ENCODE measurements at regions not wholly inside any gene's neighbourhood (a gene's known extent, or its start where the extent isn't known, plus 50 kb on each side); places are given as distances from the start of the nearest gene placed in this dataset.

DNA sequence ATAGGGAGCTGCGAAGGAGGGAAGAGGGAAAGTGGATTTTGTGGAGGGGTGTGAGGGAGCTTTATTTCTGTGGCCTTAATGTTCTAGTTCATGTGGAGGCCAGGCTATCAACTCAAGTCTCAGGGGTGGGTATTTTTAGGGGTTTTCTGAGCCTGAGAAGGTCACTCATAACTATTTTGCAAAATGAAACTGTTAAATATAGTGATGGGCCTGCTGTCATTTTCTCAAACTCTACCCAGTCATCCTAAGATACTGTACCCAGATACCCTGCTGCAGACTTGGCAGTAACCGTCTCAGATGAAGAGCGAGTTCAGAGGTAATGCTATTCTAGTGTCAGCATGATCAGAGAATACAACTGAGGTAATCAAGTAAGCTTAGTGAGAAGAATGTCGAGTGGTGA lies 545.0 kb upstream of the TBL1XR1 start:
- intact Hi-C loops (cut with DNase I), result no loop called here
- 90 to 94% (median 94%) methylated on average over 4 of the region's 4 CpGs for WGBS, 4 donors

DNA sequence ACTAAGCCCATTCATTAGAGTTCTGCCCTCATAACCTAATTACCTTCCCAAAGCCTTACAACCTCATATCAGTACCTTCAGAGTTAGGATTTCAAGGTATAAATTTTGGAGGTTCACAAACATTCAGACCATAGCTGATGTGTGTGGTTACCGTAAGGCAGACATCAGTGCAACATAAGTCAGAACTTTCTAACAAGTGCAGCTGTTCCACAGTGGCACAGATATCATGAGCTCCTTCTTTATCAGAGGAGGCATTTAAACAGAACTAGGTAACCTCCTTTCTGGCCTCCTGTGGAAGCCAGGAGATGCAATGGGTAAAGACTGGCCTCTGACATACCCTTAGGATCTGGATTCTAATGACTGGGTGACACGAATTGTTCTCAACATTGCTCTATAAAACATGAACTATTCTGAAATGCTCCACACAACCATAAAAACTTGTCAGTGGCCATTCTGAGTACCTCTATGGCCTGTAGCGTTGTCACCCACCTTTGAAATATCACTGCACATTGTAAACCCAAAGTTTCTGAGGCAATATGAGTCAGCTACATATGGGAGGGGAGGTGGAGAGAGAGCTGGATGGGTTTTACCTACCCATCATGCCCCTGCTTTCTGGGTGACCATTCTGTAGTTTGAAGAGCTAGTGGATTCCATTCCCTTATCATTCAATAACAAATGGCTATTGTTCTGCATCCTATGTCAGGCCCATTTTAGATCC lies 546.0 kb upstream of the TBL1XR1 start:
- H3K36me3 ChIP-seq (replicated peaks in 1 of 2), result no peaks in the 10 kb centered on the region

More for the DNA sequence above, 545.0 kb upstream of the TBL1XR1 start:
- no peaks in the 10 kb centered on the region for H3K9me3 ChIP-seq (replicated peaks in 1 of 3)
- H3K4me1 ChIP-seq (replicated peaks in 1 of 2), result peaks cover 0 to 4% of the 10 kb centered on the region in 2 donors
- H3K4me3 ChIP-seq, result no peak overlapping the region
- H3K27ac ChIP-seq, result no peak overlapping the region
- no peak for DNase-seq
- H3K27me3 ChIP-seq, result no peaks in the 10 kb centered on the region
- TF ChIP-seq POLR2A (IDR thresholded peaks at IDR 0.05), result no peak
- TF ChIP-seq, protein P1, sequence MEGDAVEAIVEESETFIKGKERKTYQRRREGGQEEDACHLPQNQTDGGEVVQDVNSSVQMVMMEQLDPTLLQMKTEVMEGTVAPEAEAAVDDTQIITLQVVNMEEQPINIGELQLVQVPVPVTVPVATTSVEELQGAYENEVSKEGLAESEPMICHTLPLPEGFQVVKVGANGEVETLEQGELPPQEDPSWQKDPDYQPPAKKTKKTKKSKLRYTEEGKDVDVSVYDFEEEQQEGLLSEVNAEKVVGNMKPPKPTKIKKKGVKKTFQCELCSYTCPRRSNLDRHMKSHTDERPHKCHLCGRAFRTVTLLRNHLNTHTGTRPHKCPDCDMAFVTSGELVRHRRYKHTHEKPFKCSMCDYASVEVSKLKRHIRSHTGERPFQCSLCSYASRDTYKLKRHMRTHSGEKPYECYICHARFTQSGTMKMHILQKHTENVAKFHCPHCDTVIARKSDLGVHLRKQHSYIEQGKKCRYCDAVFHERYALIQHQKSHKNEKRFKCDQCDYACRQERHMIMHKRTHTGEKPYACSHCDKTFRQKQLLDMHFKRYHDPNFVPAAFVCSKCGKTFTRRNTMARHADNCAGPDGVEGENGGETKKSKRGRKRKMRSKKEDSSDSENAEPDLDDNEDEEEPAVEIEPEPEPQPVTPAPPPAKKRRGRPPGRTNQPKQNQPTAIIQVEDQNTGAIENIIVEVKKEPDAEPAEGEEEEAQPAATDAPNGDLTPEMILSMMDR (IDR thresholded peaks at IDR 0.05), result no peak
- no peaks in the 10 kb centered on the region for H3K36me3 ChIP-seq (replicated peaks in 1 of 2)

DNA sequence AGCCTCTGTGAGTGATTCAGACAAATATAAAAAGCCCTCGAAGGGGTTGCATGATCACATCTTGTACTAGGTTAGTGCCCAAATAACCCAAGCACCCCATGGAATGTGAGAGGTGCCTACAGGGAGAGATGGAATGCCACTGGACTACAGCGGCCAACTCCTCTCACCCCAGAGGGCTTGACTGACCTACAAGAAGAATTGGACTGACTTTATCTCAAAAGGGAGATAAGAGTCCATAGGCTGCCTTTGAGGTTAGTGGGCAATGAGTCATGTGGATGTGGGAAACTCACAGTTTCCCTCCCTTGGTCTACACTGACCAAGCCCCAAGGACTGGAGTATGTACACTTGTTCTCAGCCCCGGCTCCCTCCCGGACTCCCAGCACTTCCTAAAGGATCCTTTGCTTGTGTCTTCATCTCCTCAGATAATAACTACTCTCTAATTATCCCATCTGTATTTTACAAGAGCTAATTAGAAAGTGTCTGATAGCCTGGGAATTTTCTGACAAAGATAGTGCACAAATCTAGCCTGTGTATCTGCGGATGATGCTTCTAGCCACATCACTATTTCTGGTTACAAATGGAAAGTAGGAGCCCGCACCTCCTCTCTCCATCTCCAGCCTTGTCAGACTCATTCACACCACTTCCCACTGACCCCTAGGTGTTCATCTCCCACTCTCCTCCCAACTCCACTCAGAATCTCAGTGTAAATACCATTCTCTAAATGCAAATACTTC lies 547.8 kb upstream of the TBL1XR1 start:
- no peaks in the 10 kb centered on the region for H3K27me3 ChIP-seq
- no peak overlapping the region for H3K27ac ChIP-seq
- no peaks in the 10 kb centered on the region for H3K36me3 ChIP-seq (replicated peaks in 1 of 2)
- no peaks in the 10 kb centered on the region for H3K9me3 ChIP-seq (replicated peaks in 1 of 3)
- no peak overlapping the region for H3K4me3 ChIP-seq
- DNase-seq, result peak in 3 of 7 donors; percentile 6 to 25 (median 13)
- peaks cover 0 to 4% of the 10 kb centered on the region in 2 donors for H3K4me1 ChIP-seq (replicated peaks in 1 of 2)
- WGBS, 4 donors, result 85 to 96% (median 89%) methylated on average over 6 of the region's 6 CpGs
- TF ChIP-seq, protein P1 (IDR thresholded peaks at IDR 0.05), result no peak
- no peak for TF ChIP-seq POLR2A (IDR thresholded peaks at IDR 0.05)
- intact Hi-C loops (cut with DNase I), result no loop called here

More for the DNA sequence above, 546.0 kb upstream of the TBL1XR1 start:
- DNase-seq, result no peak
- WGBS, 4 donors, result 64 to 81% (median 67%) methylated on average over 3 of the region's 3 CpGs
- no peak overlapping the region for H3K4me3 ChIP-seq
- H3K9me3 ChIP-seq (replicated peaks in 1 of 3), result no peaks in the 10 kb centered on the region
- TF ChIP-seq POLR2A (IDR thresholded peaks at IDR 0.05), result no peak
- TF ChIP-seq, protein P1 (IDR thresholded peaks at IDR 0.05), result no peak
- H3K4me1 ChIP-seq (replicated peaks in 1 of 2), result peaks cover 0 to 4% of the 10 kb centered on the region in 2 donors
- H3K27ac ChIP-seq, result no peak overlapping the region
- intact Hi-C loops (cut with DNase I), result no loop called here
- no peaks in the 10 kb centered on the region for H3K27me3 ChIP-seq

DNA sequence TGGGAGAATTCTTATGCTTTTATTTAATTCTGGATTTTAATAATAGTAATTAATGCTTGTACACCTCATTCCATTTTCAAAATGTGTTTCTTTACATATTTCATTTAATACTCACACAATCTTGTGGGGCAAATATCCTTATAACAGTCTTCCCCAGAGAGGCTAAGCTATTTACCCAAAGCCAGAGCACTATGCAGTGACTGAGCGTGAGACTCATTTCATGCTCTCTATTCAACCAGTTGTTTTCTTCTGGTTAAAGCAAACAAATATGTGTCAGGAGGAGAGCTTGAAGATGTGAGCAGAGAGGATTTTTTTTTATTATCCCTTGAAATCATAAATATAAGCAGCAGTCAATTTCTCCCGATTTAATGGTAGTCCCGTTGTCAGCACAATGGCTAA lies 548.3 kb upstream of the TBL1XR1 start:
- Histone ChIP-seq H3K4me3 (no peak overlapping the region), H3K4me1 (replicated peaks in 1 of 2) (peaks cover 0 to 4% of the 10 kb centered on the region in 2 donors), H3K27ac (no peak overlapping the region), H3K36me3 (replicated peaks in 1 of 2) (no peaks in the 10 kb centered on the region), H3K9me3 (replicated peaks in 1 of 3) (no peaks in the 10 kb centered on the region), H3K27me3 (no peaks in the 10 kb centered on the region)
- intact Hi-C loops (cut with DNase I), result no loop called here
- no peak for TF ChIP-seq POLR2A (IDR thresholded peaks at IDR 0.05)
- TF ChIP-seq, protein P1 (IDR thresholded peaks at IDR 0.05), result no peak
- no peak for DNase-seq
- WGBS, 4 donors, result 63 to 84% (median 72%) methylated on average over 3 of the region's 3 CpGs

Data from adrenal gland (tissue), 9 donors.